GM23338 (cell line): ENCODE measurements at regions not wholly inside any gene's neighbourhood (a gene's known extent, or its start where the extent isn't known, plus 50 kb on each side); places are given as distances from the start of the nearest gene placed in this dataset.

Experiments used
- CREB1 ChIP-seq: fragments of 250-450 bp; sonication (Bioruptor Pico); IDR thresholded peaks from 2 replicates; pipeline ENCODE4 v1.5.0; 2020; ENCODE audit warnings: low read depth, mild to moderate bottlenecking, moderate library complexity
- CTCF ChIP-seq, 2 experiments: fragments of 200-600 bp in 1 of 2; sonication (generic) in 1 of 2; conservative IDR thresholded peaks; 2 replicates each; pipeline versions ENCODE4 v1.5.1 to v1.6.1; 2016 to 2017; ENCODE audit warnings: antibody characterized with exemption in 2 of 2, low read depth in 2 of 2, mild to moderate bottlenecking in 2 of 2, moderate library complexity in 1 of 2
- EZH2 ChIP-seq: fragments of 200-600 bp; sonication (generic); IDR thresholded peaks from one replicate; pipeline ENCODE4 v1.8.0; 2017; ENCODE audit warnings: antibody characterized with exemption, mild to moderate bottlenecking, low read depth; ENCODE audit not compliant: unreplicated experiment
- EZH2phosphoT487 ChIP-seq: fragments of 200-600 bp; sonication (generic); IDR thresholded peaks from one replicate; pipeline ENCODE4 v1.8.1; 2018; ENCODE audit warnings: antibody characterized with exemption; ENCODE audit not compliant: unreplicated experiment
- POLR2AphosphoS5 ChIP-seq: IDR thresholded peaks from 2 replicates; pipeline ENCODE4 v1.6.1; 2016; ENCODE audit warnings: antibody characterized with exemption, low read depth
- STAT1 ChIP-seq: IDR thresholded peaks from one replicate; pipeline ENCODE4 v1.6.1; 2016; ENCODE audit warnings: antibody characterized with exemption; ENCODE audit not compliant: unreplicated experiment

GRCh38 chr2:181743723-181744031 lies 63.4 kb upstream of the NEUROD1 start:
- TF ChIP-seq POLR2AphosphoS5, result no peak
- no peak for TF ChIP-seq CTCF (conservative IDR thresholded peaks at IDR 0.05; ENCODE audit: low read depth in 2 of 2)
- TF ChIP-seq CREB1 (CRISPR knock-in tag), result no peak
- no peak for TF ChIP-seq STAT1
- TF ChIP-seq EZH2phosphoT487, result no peak
- no peak for TF ChIP-seq EZH2
